Aorta (tissue), 5 donors: ENCODE measurements at regions not wholly inside any gene's neighbourhood (a gene's known extent, or its start where the extent isn't known, plus 50 kb on each side); places are given as distances from the start of the nearest gene placed in this dataset.

Experiments
- ATAC-seq: fragments of 200-7000 bp; cut with Tn5 transposase; one replicate; pipeline ENCODE4 v1.9.1; 2022; ENCODE audit warnings: moderate library complexity; ENCODE audit not compliant: low FRiP score
- DNase-seq, 2 donors: peaks; one replicate each; pipeline ENCODE4 v3.0.0-alpha.2; 2020
- H3K27ac ChIP-seq, 2 donors: one replicate each; pipeline ENCODE4 v1.5.1; 2013; ENCODE audit warnings: low read length in 2 of 2, mild to moderate bottlenecking in 2 of 2, moderate library complexity in 2 of 2, control low read depth in 1 of 2, inconsistent platforms in 1 of 2, low read depth in 1 of 2
- H3K27me3 ChIP-seq, 2 donors: one replicate each; pipeline ENCODE4 v1.6.1; 2013; ENCODE audit warnings: control low read depth in 1 of 2, low read length in 1 of 2, mild to moderate bottlenecking in 1 of 2, moderate library complexity in 1 of 2; ENCODE audit not compliant: insufficient read depth in 2 of 2, control insufficient read depth in 1 of 2
- H3K36me3 ChIP-seq, 2 donors: one replicate each; pipeline ENCODE4 v1.6.1; 2013; ENCODE audit warnings: control low read depth in 1 of 2, low read length in 1 of 2, mild to moderate bottlenecking in 1 of 2; ENCODE audit not compliant: insufficient read depth in 2 of 2, control insufficient read depth in 1 of 2
- H3K4me1 ChIP-seq, 2 donors: one replicate each; pipeline ENCODE4 v1.6.1; 2013; ENCODE audit warnings: low read length in 2 of 2, control low read depth in 1 of 2, mild to moderate bottlenecking in 1 of 2, moderate library complexity in 1 of 2; ENCODE audit not compliant: insufficient read depth in 2 of 2, control insufficient read depth in 1 of 2
- H3K4me3 ChIP-seq, 2 donors: one replicate each; pipeline ENCODE4 v1.5.1; 2013; ENCODE audit warnings: low read length in 2 of 2, control low read depth in 1 of 2, mild to moderate bottlenecking in 1 of 2
- H3K9me3 ChIP-seq: one replicate; pipeline ENCODE4 v1.6.1; 2013; ENCODE audit warnings: mild to moderate bottlenecking, low read length; ENCODE audit not compliant: control insufficient read depth
- WGBS, 2 donors: extraction: QIAGEN DNeasy Blood & Tissue Kit; methylation state at CpG; one replicate each; pipeline ENCODE4 v1.1.7; 2013; 5-methylcytosine and 5-hydroxymethylcytosine counted together
- intact Hi-C, 2 donors: fragments of 100-400 bp; cut with DNase I; formaldehyde crosslinking; loops; one replicate each; pipeline versions ENCODE4 v1.14.2 to v1.15.0; 2022
- donor health status: healthy with polysubstance abuse.
- donor health status: Bipolar disorder and iron deficiency.
- donor health status: DM: no; HTN: no; CAD: no.
- donor health status: DM: no; HTN: no; CAD: no.
- donor health status: DM: yes; HTN: yes; CAD: no.

- DNase-seq (peak in 1 of 2 donors; percentile 38), ATAC-seq (no peak)
- Histone ChIP-seq H3K36me3 (no peaks in the 10 kb centered on the region), H3K4me3 (no peak overlapping the region), H3K27ac (no peak overlapping the region), H3K9me3 (no peaks in the 10 kb centered on the region), H3K4me1 (no peaks in the 10 kb centered on the region), H3K27me3 (no peaks in the 10 kb centered on the region)
- intact Hi-C loops, result loop anchor here in 1 of 2 donors (10.0 kb wide), 1 partner anchor 328 kb away; no protein-coding TSS in a partner anchor
- 65 to 66% methylated on average over 7 of the region's 7 CpGs for WGBS, 2 donors
Observed at GRCh38 chr4:173752610-173753230, 222.7 kb upstream of the HAND2 start.

GRCh38 chr4:173748353-173748752 is 218.3 kb upstream of the HAND2 start:
- H3K27me3 ChIP-seq, result no peaks in the 10 kb centered on the region
- DNase-seq, result no peak
- no peaks in the 10 kb centered on the region for H3K36me3 ChIP-seq
- no peak overlapping the region for H3K27ac ChIP-seq
- intact Hi-C loops, result loop anchor here (2.0 to 10.0 kb wide), 3 partner anchors 221 to 244 kb away; no protein-coding TSS in a partner anchor
- H3K9me3 ChIP-seq, result no peaks in the 10 kb centered on the region
- no peak for ATAC-seq
- 16 to 17% methylated on average over 1 of the region's 1 CpG for WGBS, 2 donors
- no peak overlapping the region for H3K4me3 ChIP-seq
- no peaks in the 10 kb centered on the region for H3K4me1 ChIP-seq

- Histone ChIP-seq H3K4me1 (no peaks in the 10 kb centered on the region), H3K27ac (no peak overlapping the region), H3K27me3 (no peaks in the 10 kb centered on the region), H3K9me3 (no peaks in the 10 kb centered on the region), H3K4me3 (no peak overlapping the region), H3K36me3 (no peaks in the 10 kb centered on the region)
- no peak for ATAC-seq
- intact Hi-C loops, result loop anchor here (2.0 to 10.0 kb wide), 3 partner anchors 220 to 243 kb away; no protein-coding TSS in a partner anchor
- DNase-seq, result no peak
- WGBS, 2 donors, result 67 to 74% methylated on average over 9 of the region's 9 CpGs
Observed at GRCh38 chr4:173747537-173748257, 217.7 kb upstream of the HAND2 start.

- WGBS, 2 donors, result 40 to 50% methylated on average over 7 of the region's 7 CpGs
Observed at GRCh38 chr4:173746424-173746823, 216.4 kb upstream of the HAND2 start.

GRCh38 chr4:173745765-173746164 is 215.7 kb upstream of the HAND2 start:
- H3K27ac ChIP-seq, result no peak overlapping the region
- H3K4me3 ChIP-seq, result no peak overlapping the region
- DNase-seq (no peak), ATAC-seq (no peak)
- H3K4me1 ChIP-seq, result no peaks in the 10 kb centered on the region
- 21 to 23% methylated on average over 3 of the region's 3 CpGs for WGBS, 2 donors
- H3K27me3 ChIP-seq, result no peaks in the 10 kb centered on the region
- no peaks in the 10 kb centered on the region for H3K36me3 ChIP-seq
- intact Hi-C loops, result loop anchor here (5.0 to 10.0 kb wide), 2 partner anchors 218 to 241 kb away; no protein-coding TSS in a partner anchor
- no peaks in the 10 kb centered on the region for H3K9me3 ChIP-seq

More at GRCh38 chr4:173746424-173746823, 216.4 kb upstream of the HAND2 start:
- intact Hi-C loops, result loop anchor here (5.0 to 10.0 kb wide), 2 partner anchors 219 to 242 kb away; no protein-coding TSS in a partner anchor
- H3K27me3 ChIP-seq, result no peaks in the 10 kb centered on the region
- ATAC-seq, result no peak
- no peaks in the 10 kb centered on the region for H3K4me1 ChIP-seq
- H3K9me3 ChIP-seq, result no peaks in the 10 kb centered on the region
- H3K4me3 ChIP-seq, result no peak overlapping the region
- DNase-seq, result no peak
- no peaks in the 10 kb centered on the region for H3K36me3 ChIP-seq
- no peak overlapping the region for H3K27ac ChIP-seq

- no peak overlapping the region for H3K4me3 ChIP-seq
- whole genome bisulfite sequencing, 2 donors, result 61 to 62% methylated on average over 1 of the region's 1 CpG
- intact Hi-C loops, result no loop called here
- DNase-seq (no peak), ATAC-seq (no peak)
- H3K36me3 ChIP-seq, result no peaks in the 10 kb centered on the region
- no peak overlapping the region for H3K27ac ChIP-seq
- H3K4me1 ChIP-seq, result peaks cover 2 to 9% of the 10 kb centered on the region in 2 donors
- no peaks in the 10 kb centered on the region for H3K27me3 ChIP-seq
- no peaks in the 10 kb centered on the region for H3K9me3 ChIP-seq
Observed at GRCh38 chr4:173736840-173737239, 206.8 kb upstream of the HAND2 start.

- DNase-seq (peak in 1 of 2 donors; percentile 45), ATAC-seq (peak; percentile 42)
- peaks cover 2 to 9% of the 10 kb centered on the region in 2 donors for H3K4me1 ChIP-seq
- intact Hi-C loops, result no loop called here
- H3K4me3 ChIP-seq, result no peak overlapping the region
- H3K9me3 ChIP-seq, result no peaks in the 10 kb centered on the region
- H3K27me3 ChIP-seq, result no peaks in the 10 kb centered on the region
- peak overlapping the region in 1 of 2 donors; percentile 76 for H3K27ac ChIP-seq
- no peaks in the 10 kb centered on the region for H3K36me3 ChIP-seq
- WGBS, 2 donors, result 3 to 4% methylated on average over 4 of the region's 4 CpGs
Observed at GRCh38 chr4:173735585-173735984, 205.6 kb upstream of the HAND2 start.

GRCh38 chr4:173735049-173735448 is 205.0 kb upstream of the HAND2 start:
- 3 to 5% methylated on average over 3 of the region's 3 CpGs for WGBS, 2 donors
- no peaks in the 10 kb centered on the region for H3K9me3 ChIP-seq
- no peaks in the 10 kb centered on the region for H3K36me3 ChIP-seq
- no peaks in the 10 kb centered on the region for H3K27me3 ChIP-seq
- H3K27ac ChIP-seq, result peak overlapping the region; percentile 36 to 76
- H3K4me3 ChIP-seq, result peak overlapping the region in 1 of 2 donors; percentile 11
- peaks cover 2 to 9% of the 10 kb centered on the region in 2 donors for H3K4me1 ChIP-seq
- ATAC-seq (peak; percentile 80), DNase-seq (no peak)
- intact Hi-C loops, result no loop called here
